PC-3 (cell line): ENCODE measurements at regions not wholly inside any gene's neighbourhood (a gene's known extent, or its start where the extent isn't known, plus 50 kb on each side); places are given as distances from the start of the nearest gene placed in this dataset.

Source experiments
- EZH2 ChIP-seq: fragments of 300-600 bp; sonication (generic); IDR thresholded peaks from one replicate; pipeline ENCODE4 v1.6.1; 2017; ENCODE audit warnings: antibody characterized with exemption, mild to moderate bottlenecking, low read length; ENCODE audit not compliant: unreplicated experiment
- EZH2phosphoT487 ChIP-seq: fragments of 300-600 bp; sonication (generic); IDR thresholded peaks from 2 replicates; pipeline ENCODE4 v1.6.1; 2018; ENCODE audit warnings: mild to moderate bottlenecking, antibody characterized with exemption, low read length, borderline replicate concordance
- TF ChIP-seq, protein P1 (sequence below): fragments of 300-600 bp; sonication (generic); conservative IDR thresholded peaks from 2 replicates; pipeline ENCODE4 v1.5.1; 2017; ENCODE audit warnings: antibody characterized with exemption, low read depth, mild to moderate bottlenecking, low read length

DNA sequence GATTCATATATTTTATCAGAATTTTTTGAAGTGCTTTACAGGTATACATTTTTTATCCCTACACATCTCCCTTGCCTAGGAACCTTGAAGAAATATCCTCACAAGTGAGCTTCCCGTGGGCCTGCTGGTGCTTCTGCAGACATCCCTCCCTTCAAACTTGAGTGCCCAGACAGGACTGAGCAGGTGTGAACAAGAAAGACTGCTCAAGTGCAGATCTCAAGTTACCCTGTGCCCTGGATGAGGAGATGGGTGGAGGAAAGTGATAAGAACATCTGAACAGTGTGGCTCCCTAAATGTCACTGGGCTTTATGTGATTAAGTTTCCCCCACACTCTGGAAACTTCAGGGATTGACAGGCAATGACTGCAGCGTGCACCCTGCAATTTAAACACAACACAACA lies 209.8 kb downstream of the TLE1 start:
- TF ChIP-seq, protein P1, sequence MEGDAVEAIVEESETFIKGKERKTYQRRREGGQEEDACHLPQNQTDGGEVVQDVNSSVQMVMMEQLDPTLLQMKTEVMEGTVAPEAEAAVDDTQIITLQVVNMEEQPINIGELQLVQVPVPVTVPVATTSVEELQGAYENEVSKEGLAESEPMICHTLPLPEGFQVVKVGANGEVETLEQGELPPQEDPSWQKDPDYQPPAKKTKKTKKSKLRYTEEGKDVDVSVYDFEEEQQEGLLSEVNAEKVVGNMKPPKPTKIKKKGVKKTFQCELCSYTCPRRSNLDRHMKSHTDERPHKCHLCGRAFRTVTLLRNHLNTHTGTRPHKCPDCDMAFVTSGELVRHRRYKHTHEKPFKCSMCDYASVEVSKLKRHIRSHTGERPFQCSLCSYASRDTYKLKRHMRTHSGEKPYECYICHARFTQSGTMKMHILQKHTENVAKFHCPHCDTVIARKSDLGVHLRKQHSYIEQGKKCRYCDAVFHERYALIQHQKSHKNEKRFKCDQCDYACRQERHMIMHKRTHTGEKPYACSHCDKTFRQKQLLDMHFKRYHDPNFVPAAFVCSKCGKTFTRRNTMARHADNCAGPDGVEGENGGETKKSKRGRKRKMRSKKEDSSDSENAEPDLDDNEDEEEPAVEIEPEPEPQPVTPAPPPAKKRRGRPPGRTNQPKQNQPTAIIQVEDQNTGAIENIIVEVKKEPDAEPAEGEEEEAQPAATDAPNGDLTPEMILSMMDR, result no peak
- no peak for TF ChIP-seq EZH2
- no peak for TF ChIP-seq EZH2phosphoT487
